K562 (cell line): ENCODE measurements at regions not wholly inside any gene's neighbourhood (a gene's known extent, or its start where the extent isn't known, plus 50 kb on each side); places are given as distances from the start of the nearest gene placed in this dataset.

ENCODE experiments used
- ATAC-seq: fragments of 200-7000 bp; cut with Tn5 transposase; 3 replicates; pipeline ENCODE4 v1.9.1; 2020; ENCODE audit warnings: moderate library complexity
- BruUV-seq: library from RNA; stranded (reverse); fragments of 400-500 nt; replicated peaks from 2 replicates; lab custom pipeline; 2021; lab: Mats Ljungman, UMichigan
- CTCF ChIA-PET: fragments of 300-600 bp; formaldehyde crosslinking; extraction: SDS; loops from one replicate; lab custom pipeline; 2021; ENCODE audit warnings: low intra/inter-chr PET ratio; lab: Yijun Ruan, JAX
- POLR2A ChIA-PET: fragments of 300-600, 350-650 bp; sonication (Branson Sonifier 250); formaldehyde crosslinking; extraction: SDS; loops from one replicate; lab custom pipeline; 2021; ENCODE audit warnings: antibody characterized with exemption, inconsistent platforms; lab: Yijun Ruan, JAX
- DNase-seq, 4 experiments: peaks; one replicate each; pipeline versions ENCODE4 v3.0.0 to v3.0.0-alpha.2; 2011 to 2018; ENCODE audit warnings: low spot score in 3 of 4, mixed read lengths in 3 of 4; ENCODE audit errors: extremely low read depth in 1 of 4
- FAIRE-seq: peaks from 2 replicates; lab custom pipeline; 2011; peaks lifted over from hg19 to GRCh38; lab: Jason Lieb, UNC
- H2AFZ ChIP-seq: 2 replicates; pipeline ENCODE4 v1.6.0; 2011; ENCODE audit warnings: low read depth, low read length, control low read depth, inconsistent platforms
- H3K27ac ChIP-seq: fragments of 200-600 bp; 3 replicates; pipeline ENCODE4 v1.8.0; 2011; ENCODE audit warnings: low read depth, mild to moderate bottlenecking, control low read depth, inconsistent platforms, low read length, moderate library complexity, mixed read lengths; ENCODE audit errors: extremely low read depth
- H3K27me3 ChIP-seq, 2 experiments: fragments of 300-600 bp in 1 of 2; 2 replicates in 1 of 2; 3 replicates in 1 of 2; pipeline versions ENCODE4 v1.6.0 to v1.8.0; 2011; ENCODE audit warnings: inconsistent platforms in 2 of 2, low read length in 2 of 2, mild to moderate bottlenecking in 1 of 2, mixed read lengths in 1 of 2, moderate library complexity in 1 of 2; ENCODE audit not compliant: control insufficient read depth in 2 of 2, insufficient read depth in 2 of 2
- H3K36me3 ChIP-seq: fragments of 300-600 bp; 3 replicates; pipeline ENCODE4 v1.8.0; 2011; ENCODE audit warnings: mild to moderate bottlenecking, low read length, inconsistent platforms; ENCODE audit not compliant: control insufficient read depth, insufficient read depth
- H3K4me1 ChIP-seq, 2 experiments: fragments of 200-600 bp in 1 of 2; replicated peaks in 1 of 2; 2 replicates in 1 of 2; 3 replicates in 1 of 2; pipeline versions ENCODE4 v1.5.1 to v1.8.0; 2011; ENCODE audit warnings: inconsistent platforms in 2 of 2, low read length in 2 of 2, mild to moderate bottlenecking in 1 of 2, mixed read lengths in 1 of 2, moderate library complexity in 1 of 2; ENCODE audit not compliant: control insufficient read depth in 2 of 2, insufficient read depth in 2 of 2
- H3K4me2 ChIP-seq: 2 replicates; pipeline ENCODE4 v1.6.1; 2011; ENCODE audit warnings: low read length, control low read depth, inconsistent platforms, mixed read lengths; ENCODE audit not compliant: insufficient read depth
- H3K4me3 ChIP-seq: fragments of 200-600 bp; sonication (generic), shearing (Covaris generic); 2 replicates; pipeline ENCODE4 v1.5.1; 2016; ENCODE audit warnings: control low read depth, inconsistent platforms
- H3K79me2 ChIP-seq: fragments of 200-600 bp; 3 replicates; pipeline ENCODE4 v1.8.0; 2011; ENCODE audit warnings: low read length, inconsistent platforms; ENCODE audit not compliant: control insufficient read depth, insufficient read depth
- H3K9ac ChIP-seq, 2 experiments: 2 replicates each; pipeline versions ENCODE4 v1.6.0 to v1.6.1; 2011; ENCODE audit warnings: low read depth in 2 of 2, low read length in 2 of 2, control low read depth in 1 of 2, inconsistent platforms in 1 of 2, mild to moderate bottlenecking in 1 of 2, mixed read lengths in 1 of 2; ENCODE audit not compliant: insufficient read depth in 1 of 2
- H3K9me1 ChIP-seq: one replicate; pipeline ENCODE4 v1.6.0; 2011; ENCODE audit warnings: inconsistent platforms, mild to moderate bottlenecking, low read length, moderate library complexity; ENCODE audit not compliant: control insufficient read depth, insufficient read depth
- H3K9me3 ChIP-seq: replicated peaks from 2 replicates; pipeline ENCODE4 v1.5.1; 2011; ENCODE audit warnings: low read depth, low read length, inconsistent platforms; ENCODE audit not compliant: control insufficient read depth, insufficient read depth
- H4K20me1 ChIP-seq: replicated peaks from 2 replicates; pipeline ENCODE4 v1.6.1; 2011; ENCODE audit warnings: low read length, inconsistent platforms, mixed read lengths; ENCODE audit not compliant: control insufficient read depth, insufficient read depth
- CTCFL ChIP-seq: IDR thresholded peaks from 2 replicates; pipeline ENCODE4 v1.6.1; 2011; ENCODE audit warnings: borderline replicate concordance, low read depth, mild to moderate bottlenecking, moderate library complexity, low read length; ENCODE audit not compliant: insufficient read depth, poor library complexity, severe bottlenecking
- GATAD2A ChIP-seq: fragments of 450-650 bp; IDR thresholded peaks from 2 replicates; pipeline ENCODE4 v1.6.1; 2017
- PHF8 ChIP-seq: fragments of 200-600 bp; sonication (generic); IDR thresholded peaks from 2 replicates; pipeline ENCODE4 v1.6.1; 2012; ENCODE audit warnings: mixed run types, mild to moderate bottlenecking, inconsistent platforms, low read length, moderate library complexity, borderline replicate concordance
- ZNF740 ChIP-seq, 3 experiments: fragments of 200-800 bp in 1 of 3; sonication (Bioruptor generic) in 1 of 3; sonication (generic) in 1 of 3; formaldehyde crosslinking in 1 of 3; IDR thresholded peaks; 2 replicates each; pipeline versions ENCODE4 v1.6.1 to v1.8.0; 2016 to 2022; ENCODE audit warnings: mild to moderate bottlenecking in 2 of 3, missing compliant biosample characterization in 2 of 3, missing genetic modification characterization in 2 of 3, missing genetic modification reagents in 1 of 3
- WGBS: fragments of 100-300 bp; shearing (Covaris generic); methylation state at CpG from one replicate; pipeline ENCODE4 v1.1.6; 2016; ENCODE audit warnings: low coverage, mixed read lengths; ENCODE audit not compliant: insufficient coverage; ENCODE audit errors: missing lambda C conversion rate; 5-methylcytosine and 5-hydroxymethylcytosine counted together
- in situ Hi-C: fragments of 300-500 bp; cut with MboI; formaldehyde crosslinking; loops from 4 replicates; pipeline ENCODE4 v1.15.0; 2018; ENCODE audit warnings: inconsistent platforms, mixed read lengths
- intact Hi-C: fragments of 100-400 bp; cut with micrococcal nuclease; formaldehyde crosslinking; loops from 2 replicates; pipeline ENCODE4 v1.14.2; 2022

- H3K36me3 ChIP-seq = no peaks in the 10 kb centered on the region
- no peaks in the 10 kb centered on the region for H3K9me3 ChIP-seq
- DNase-seq (no peak), FAIRE-seq (no peak), ATAC-seq (no peak)
- ChIA-PET CTCF (no interaction called here), POLR2A (no interaction called here)
- H3K4me2 ChIP-seq = no peak overlapping the region
- TF ChIP-seq GATAD2A = no peak
- no peak for TF ChIP-seq ZNF740 (CRISPR knock-in tag; IDR thresholded peaks at IDR 0.05)
- TF ChIP-seq ZNF740 (tag; IDR thresholded peaks at IDR 0.05) = no peak
- H3K79me2 ChIP-seq = no peaks in the 10 kb centered on the region
- H3K27ac ChIP-seq = no peak overlapping the region
- H3K9me1 ChIP-seq = no peaks in the 10 kb centered on the region
- no peaks in the 10 kb centered on the region for H3K27me3 ChIP-seq
- H3K9ac ChIP-seq = no peak overlapping the region
- H2AFZ ChIP-seq = no peak overlapping the region
- BruUV-seq = no TSS peak
- no peak overlapping the region for H3K4me3 ChIP-seq
- no peaks in the 10 kb centered on the region for H3K4me1 ChIP-seq
- in situ Hi-C loops (no loop called here), intact Hi-C loops (no loop called here)
- H4K20me1 ChIP-seq = no peaks in the 10 kb centered on the region
These were observed 454.0 kb upstream of the C1orf87 start for GRCh38 chr1:60527567-60527966.

GRCh38 chr1:60516996-60517395, 443.4 kb upstream of the C1orf87 start:
- Histone ChIP-seq H3K4me3 (no peak overlapping the region), H3K9me3 (no peaks in the 10 kb centered on the region), H3K36me3 (no peaks in the 10 kb centered on the region), H3K4me1 (no peaks in the 10 kb centered on the region), H3K27me3 (no peaks in the 10 kb centered on the region), H3K27ac (no peak overlapping the region), H3K79me2 (no peaks in the 10 kb centered on the region), H3K9ac (no peak overlapping the region), H2AFZ (no peak overlapping the region), H3K4me2 (no peak overlapping the region), H3K9me1 (no peaks in the 10 kb centered on the region), H4K20me1 (no peaks in the 10 kb centered on the region)
- no TSS peak for BruUV-seq
- intact Hi-C loops (no loop called here), in situ Hi-C loops (no loop called here)
- DNase-seq (no peak), FAIRE-seq (no peak), ATAC-seq (no peak)
- TF ChIP-seq PHF8 = no peak
- no peak for TF ChIP-seq CTCFL
- 0% methylated on average over 3 of the region's 3 CpGs for WGBS
- CTCF ChIA-PET = no interaction called here
- POLR2A ChIA-PET = no interaction called here
